Endodermal cell (in vitro differentiated cells): ENCODE measurements at regions not wholly inside any gene's neighbourhood (a gene's known extent, or its start where the extent isn't known, plus 50 kb on each side); places are given as distances from the start of the nearest gene placed in this dataset.

Source experiments
- DNase-seq: peaks from one replicate; pipeline ENCODE4 v3.0.0-alpha.2; 2017
- H3K27ac ChIP-seq: 2 replicates; pipeline ENCODE4 v1.5.1; 2013; ENCODE audit warnings: mild to moderate bottlenecking, low read depth, low read length, moderate library complexity
- H3K27me3 ChIP-seq: 2 replicates; pipeline ENCODE4 v1.6.1; 2013; ENCODE audit warnings: mild to moderate bottlenecking, low read length, moderate library complexity; ENCODE audit not compliant: insufficient read depth, control insufficient read depth, poor library complexity, severe bottlenecking
- H3K36me3 ChIP-seq: 2 replicates; pipeline ENCODE4 v1.7.0; 2013; ENCODE audit warnings: mild to moderate bottlenecking, low read length, moderate library complexity; ENCODE audit not compliant: control insufficient read depth, insufficient read depth
- H3K4me1 ChIP-seq: one replicate; pipeline ENCODE4 v1.7.0; 2013; ENCODE audit warnings: low read length; ENCODE audit not compliant: control insufficient read depth, insufficient read depth
- H3K4me3 ChIP-seq: 2 replicates; pipeline ENCODE4 v1.5.1; 2013; ENCODE audit warnings: mild to moderate bottlenecking, low read length, moderate library complexity
- H3K9ac ChIP-seq: 2 replicates; pipeline ENCODE4 v1.6.1; 2013; ENCODE audit warnings: mild to moderate bottlenecking, low read length, moderate library complexity; ENCODE audit not compliant: poor library complexity, severe bottlenecking; ENCODE audit errors: extremely low read depth
- H3K9me3 ChIP-seq: 2 replicates; pipeline ENCODE4 v1.6.1; 2013; ENCODE audit warnings: mild to moderate bottlenecking, low read length, moderate library complexity; ENCODE audit not compliant: control insufficient read depth
- H3K27ac Mint-ChIP-seq: 2 replicates; pipeline ENCODE4 v1.8.0; 2020; ENCODE audit warnings: mixed read lengths
- H3K27me3 Mint-ChIP-seq: 2 replicates; pipeline ENCODE4 v1.8.0; 2021; ENCODE audit warnings: mild to moderate bottlenecking, mixed read lengths; ENCODE audit not compliant: insufficient read depth
- H3K36me3 Mint-ChIP-seq: 2 replicates; pipeline ENCODE4 v1.8.0; 2020; ENCODE audit warnings: low read depth, mixed read lengths
- H3K4me1 Mint-ChIP-seq: 2 replicates; pipeline ENCODE4 v1.8.0; 2020; ENCODE audit warnings: mixed read lengths
- H3K4me3 Mint-ChIP-seq: 2 replicates; pipeline ENCODE4 v1.8.0; 2020; ENCODE audit warnings: mild to moderate bottlenecking, moderate library complexity, mixed read lengths
- H3K9me3 Mint-ChIP-seq: 2 replicates; pipeline ENCODE4 v1.8.0; 2020; ENCODE audit warnings: mild to moderate bottlenecking, mixed read lengths
- CTCF ChIP-seq: fragments of 200-600 bp; sonication (generic); conservative IDR thresholded peaks from 2 replicates; pipeline ENCODE4 v1.5.0; 2021; ENCODE audit warnings: antibody characterized with exemption, mild to moderate bottlenecking
- WGBS, 2 experiments: methylation state at CpG; one replicate each; pipeline versions ENCODE4 v1.1.5 to v1.1.7; 2013; ENCODE audit warnings: missing lambda C conversion rate in 2 of 2, mixed read lengths in 1 of 2; ENCODE audit not compliant: insufficient coverage in 1 of 2, insufficient read length in 1 of 2; 5-methylcytosine and 5-hydroxymethylcytosine counted together

GRCh38 chr12:115267464-115267863 lies 583.5 kb upstream of the TBX3 start:
- Histone ChIP-seq H3K9me3 (no peaks in the 10 kb centered on the region), H3K27me3 (peaks cover 98% of the 10 kb centered on the region), H3K4me3 (no peak overlapping the region), H3K27ac (no peak overlapping the region), H3K4me1 (no peaks in the 10 kb centered on the region), H3K9ac (no peak overlapping the region), H3K36me3 (no peaks in the 10 kb centered on the region)
- H3K9me3 Mint-ChIP-seq: no peaks in the 10 kb centered on the region
- peaks cover 92% of the 10 kb centered on the region for H3K27me3 Mint-ChIP-seq
- no peak for TF ChIP-seq CTCF
- H3K27ac Mint-ChIP-seq: no peak overlapping the region
- peaks cover 5% of the 10 kb centered on the region for H3K4me1 Mint-ChIP-seq
- H3K36me3 Mint-ChIP-seq: no peaks in the 10 kb centered on the region
- no peak overlapping the region for H3K4me3 Mint-ChIP-seq
- WGBS, 2 experiments: 91 to 94% methylated on average over 2 to 3 of the region's 3 CpGs
- no peak for DNase-seq

DNA sequence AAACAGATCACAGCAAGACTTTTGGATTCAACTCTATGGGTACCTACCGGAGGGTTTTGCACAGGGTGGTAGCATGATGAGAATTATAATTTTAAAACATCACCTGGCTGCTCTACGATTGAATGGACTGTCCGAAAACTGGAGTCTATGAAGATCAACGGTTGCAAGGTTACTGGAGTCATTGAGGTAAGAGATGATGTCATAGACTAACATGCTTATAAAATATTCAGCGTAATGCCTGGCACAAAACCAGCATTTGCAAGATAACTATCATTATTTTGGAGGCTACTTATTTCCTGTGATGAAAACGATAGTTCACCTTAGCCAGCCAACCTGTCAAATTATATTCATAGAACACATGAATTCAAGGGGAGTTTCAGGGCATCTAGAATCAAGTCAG lies 580.6 kb upstream of the TBX3 start:
- TF ChIP-seq CTCF: no peak
- Mint-ChIP-seq H3K27ac (no peak overlapping the region), H3K9me3 (no peaks in the 10 kb centered on the region), H3K4me1 (peaks cover 26% of the 10 kb centered on the region), H3K27me3 (peaks cover 78% of the 10 kb centered on the region), H3K36me3 (no peaks in the 10 kb centered on the region), H3K4me3 (no peak overlapping the region)
- H3K9me3 ChIP-seq: no peaks in the 10 kb centered on the region
- H3K27me3 ChIP-seq: peaks cover 91% of the 10 kb centered on the region
- no peak overlapping the region for H3K4me3 ChIP-seq
- no peak overlapping the region for H3K9ac ChIP-seq
- 95 to 98% methylated on average over 3 to 6 of the region's 6 CpGs for WGBS, 2 experiments
- H3K27ac ChIP-seq: no peak overlapping the region
- H3K36me3 ChIP-seq: no peaks in the 10 kb centered on the region
- no peak for DNase-seq
- no peaks in the 10 kb centered on the region for H3K4me1 ChIP-seq

DNA sequence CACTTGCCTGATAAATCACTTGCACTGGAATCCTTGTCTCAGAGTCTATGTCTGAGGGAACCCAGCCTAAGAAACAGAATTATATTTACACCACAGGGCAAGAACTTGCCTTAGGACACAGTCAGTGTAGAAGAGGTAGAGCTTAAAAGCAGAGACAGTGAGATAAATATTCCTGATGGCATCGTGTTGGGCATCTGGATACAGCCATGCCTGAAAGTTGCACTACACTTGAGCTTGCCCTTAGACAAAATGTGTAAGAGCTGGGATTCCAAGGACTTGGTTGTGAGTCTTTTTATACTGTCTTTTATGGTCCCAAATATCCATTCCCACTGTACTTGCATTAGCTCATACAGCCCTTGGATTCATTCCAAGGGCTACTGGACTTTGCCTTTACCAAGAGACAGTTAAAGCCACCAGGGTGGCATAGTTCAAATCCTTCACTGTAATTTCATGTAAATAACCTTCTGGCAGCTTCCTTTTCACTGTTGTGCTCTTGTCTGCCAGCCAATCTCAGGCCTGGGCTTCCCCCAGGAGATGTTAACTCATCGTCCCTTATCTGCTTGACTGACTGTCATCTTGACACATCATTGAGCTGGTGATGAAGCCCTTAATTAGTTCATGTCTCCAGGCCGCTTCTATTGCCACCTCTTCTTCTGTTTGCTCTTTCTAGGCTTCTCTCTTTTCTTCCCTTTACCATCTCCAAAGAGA lies 577.9 kb upstream of the TBX3 start:
- no peak for TF ChIP-seq CTCF
- H3K27ac Mint-ChIP-seq: no peak overlapping the region
- H3K27me3 ChIP-seq: peaks cover 91% of the 10 kb centered on the region
- no peaks in the 10 kb centered on the region for H3K9me3 ChIP-seq
- DNase-seq: peak; percentile 82
- H3K4me3 ChIP-seq: no peak overlapping the region
- no peaks in the 10 kb centered on the region for H3K4me1 ChIP-seq
- H3K36me3 Mint-ChIP-seq: no peaks in the 10 kb centered on the region
- WGBS, 2 experiments: 17 to 41% methylated on average over 2 to 3 of the region's 3 CpGs
- peaks cover 74% of the 10 kb centered on the region for H3K27me3 Mint-ChIP-seq
- H3K36me3 ChIP-seq: no peaks in the 10 kb centered on the region
- peaks cover 26% of the 10 kb centered on the region for H3K4me1 Mint-ChIP-seq
- no peak overlapping the region for H3K4me3 Mint-ChIP-seq
- H3K9me3 Mint-ChIP-seq: no peaks in the 10 kb centered on the region
- no peak overlapping the region for H3K9ac ChIP-seq
- no peak overlapping the region for H3K27ac ChIP-seq
